ENCODE measurements at regions not wholly inside any gene's neighbourhood (a gene's known extent, or its start where the extent isn't known, plus 50 kb on each side); places are given as distances from the start of the nearest gene placed in this dataset.

DNA sequence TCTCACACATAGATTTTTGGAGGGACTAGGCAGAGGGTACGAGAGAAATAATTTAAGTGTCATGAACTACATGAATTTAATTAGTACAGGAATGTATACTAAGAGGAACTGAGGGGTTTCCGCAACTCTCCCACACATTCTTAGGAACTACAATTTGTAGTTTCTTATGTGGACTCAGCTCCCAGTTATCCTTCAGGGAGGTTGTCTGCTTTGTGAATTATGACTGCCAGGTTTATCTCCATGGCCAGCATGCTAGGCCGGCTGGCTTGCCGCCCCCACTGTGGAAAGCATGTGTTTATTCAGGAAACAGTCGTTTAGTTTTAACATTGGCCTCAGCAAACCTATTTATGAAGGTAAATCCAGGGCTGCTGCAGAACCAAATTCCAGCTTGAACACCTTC, 415.0 kb downstream of the KCTD16 start:
- TF ChIP-seq, protein P1, sequence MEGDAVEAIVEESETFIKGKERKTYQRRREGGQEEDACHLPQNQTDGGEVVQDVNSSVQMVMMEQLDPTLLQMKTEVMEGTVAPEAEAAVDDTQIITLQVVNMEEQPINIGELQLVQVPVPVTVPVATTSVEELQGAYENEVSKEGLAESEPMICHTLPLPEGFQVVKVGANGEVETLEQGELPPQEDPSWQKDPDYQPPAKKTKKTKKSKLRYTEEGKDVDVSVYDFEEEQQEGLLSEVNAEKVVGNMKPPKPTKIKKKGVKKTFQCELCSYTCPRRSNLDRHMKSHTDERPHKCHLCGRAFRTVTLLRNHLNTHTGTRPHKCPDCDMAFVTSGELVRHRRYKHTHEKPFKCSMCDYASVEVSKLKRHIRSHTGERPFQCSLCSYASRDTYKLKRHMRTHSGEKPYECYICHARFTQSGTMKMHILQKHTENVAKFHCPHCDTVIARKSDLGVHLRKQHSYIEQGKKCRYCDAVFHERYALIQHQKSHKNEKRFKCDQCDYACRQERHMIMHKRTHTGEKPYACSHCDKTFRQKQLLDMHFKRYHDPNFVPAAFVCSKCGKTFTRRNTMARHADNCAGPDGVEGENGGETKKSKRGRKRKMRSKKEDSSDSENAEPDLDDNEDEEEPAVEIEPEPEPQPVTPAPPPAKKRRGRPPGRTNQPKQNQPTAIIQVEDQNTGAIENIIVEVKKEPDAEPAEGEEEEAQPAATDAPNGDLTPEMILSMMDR (IDR thresholded peaks at IDR 0.05): no peak
- Mint-ChIP-seq H3K9me3 (no peaks in the 10 kb centered on the region), H3K27me3 (ENCODE audit: low read depth, poor library complexity) (peaks cover 3% of the 10 kb centered on the region), H3K36me3 (ENCODE audit: low read depth) (no peaks in the 10 kb centered on the region), H3K27ac (peak overlapping the region; percentile 57), H3K4me3 (no peak overlapping the region), H3K4me1 (peaks cover 17% of the 10 kb centered on the region)
- peak; percentile 11 for DNase-seq

DNA sequence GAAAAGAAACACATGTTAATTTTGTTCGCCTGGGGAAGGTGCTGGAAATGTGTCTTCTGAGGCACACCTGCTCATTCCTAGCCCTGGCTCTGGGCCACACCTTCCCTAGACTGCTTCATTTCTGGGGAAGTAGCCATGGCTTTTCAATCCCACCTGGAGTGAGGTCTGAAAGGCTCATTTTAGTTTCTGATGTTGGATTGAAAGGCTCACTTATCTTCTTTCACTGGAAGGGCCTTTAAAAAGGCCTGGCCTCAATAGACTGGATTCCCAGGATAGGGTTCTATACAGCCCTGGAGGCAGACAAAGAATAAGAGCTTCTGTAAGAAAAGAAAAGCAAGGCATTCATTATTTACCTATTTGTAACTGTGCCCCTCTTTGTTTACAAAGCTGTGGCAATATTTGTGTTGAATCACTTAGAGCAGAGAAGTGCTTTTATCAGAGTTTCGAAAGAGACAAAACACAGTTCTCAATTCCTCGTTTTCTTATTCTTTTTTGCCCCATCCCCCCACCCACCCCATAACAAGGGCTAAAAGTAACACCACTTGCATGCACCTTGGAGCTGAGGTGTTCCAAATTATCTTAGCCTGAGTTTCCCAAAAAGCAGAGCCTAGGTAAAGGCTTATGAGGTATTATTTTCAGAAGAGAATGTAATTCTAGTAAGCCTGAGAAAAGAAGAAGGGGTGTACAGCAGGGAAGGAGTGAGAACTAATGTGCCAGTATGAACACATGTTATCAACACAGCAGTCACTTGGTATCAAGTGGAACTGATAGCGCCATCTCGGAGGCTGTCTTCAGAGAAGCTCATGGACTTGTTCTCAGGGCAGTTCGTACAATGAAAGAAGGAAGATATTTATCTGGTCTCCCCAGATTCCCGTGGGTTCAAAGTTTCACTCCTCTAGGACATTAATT, 413.1 kb downstream of the KCTD16 start:
- Mint-ChIP-seq H3K27ac (no peak overlapping the region), H3K9me3 (no peaks in the 10 kb centered on the region), H3K4me3 (no peak overlapping the region), H3K36me3 (ENCODE audit: low read depth) (no peaks in the 10 kb centered on the region), H3K27me3 (ENCODE audit: low read depth, poor library complexity) (peaks cover 6% of the 10 kb centered on the region), H3K4me1 (peaks cover 17% of the 10 kb centered on the region)
- no peak for DNase-seq
- TF ChIP-seq, protein P1 (IDR thresholded peaks at IDR 0.05): no peak

- H3K27me3 Mint-ChIP-seq (ENCODE audit: low read depth, poor library complexity): peaks cover 6% of the 10 kb centered on the region
- H3K4me3 Mint-ChIP-seq: no peak overlapping the region
- no peaks in the 10 kb centered on the region for H3K9me3 Mint-ChIP-seq
- TF ChIP-seq, protein P1 (IDR thresholded peaks at IDR 0.05): no peak
- DNase-seq: no peak
- no peak overlapping the region for H3K27ac Mint-ChIP-seq
- peaks cover 17% of the 10 kb centered on the region for H3K4me1 Mint-ChIP-seq
- H3K36me3 Mint-ChIP-seq (ENCODE audit: low read depth): no peaks in the 10 kb centered on the region
These were observed 411.4 kb downstream of the KCTD16 start for GRCh38 chr5:144582066-144582465.

DNA sequence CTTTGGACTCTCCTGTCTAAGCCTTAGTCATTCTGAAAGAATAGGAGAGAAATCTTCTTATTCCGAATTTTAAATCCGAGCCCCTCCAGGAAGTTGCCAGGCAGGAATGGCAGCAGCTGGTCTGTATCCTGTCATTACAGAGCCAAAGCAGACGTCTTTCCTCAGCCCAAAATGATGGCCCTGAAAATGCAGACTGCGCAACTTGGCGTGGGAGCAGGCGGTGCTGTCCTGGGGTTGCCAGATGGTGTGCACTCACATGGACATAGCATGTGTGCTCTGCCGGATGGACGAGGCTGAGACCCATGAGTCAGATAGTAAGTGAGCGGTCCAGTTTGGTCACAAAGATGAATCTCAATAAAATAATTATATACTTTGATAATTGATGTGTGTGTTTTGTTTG, 410.4 kb downstream of the KCTD16 start:
- no peaks in the 10 kb centered on the region for H3K9me3 Mint-ChIP-seq
- peak overlapping the region; percentile 83 for H3K27ac Mint-ChIP-seq
- DNase-seq: no peak

DNA sequence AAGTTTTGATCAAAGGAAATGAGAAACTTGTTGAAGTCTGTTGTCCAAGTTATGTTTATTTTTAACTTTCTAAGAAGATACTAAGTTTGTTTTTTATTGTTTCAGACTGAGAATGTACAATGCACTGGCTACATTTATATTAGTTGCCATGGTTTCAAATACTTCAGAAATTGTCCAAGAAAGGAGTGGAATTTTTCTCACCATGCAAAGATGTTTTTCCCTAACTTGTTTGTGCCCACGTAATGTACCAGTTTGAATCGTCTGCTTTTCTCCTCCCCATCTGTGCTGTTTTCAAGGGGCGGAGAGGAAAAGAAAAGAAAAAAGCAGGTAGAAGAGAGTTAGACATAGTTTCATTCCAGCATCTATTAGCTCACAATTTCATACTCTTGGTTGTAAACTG, 407.0 kb downstream of the KCTD16 start:
- H3K27me3 Mint-ChIP-seq (ENCODE audit: low read depth, poor library complexity): peaks cover 6% of the 10 kb centered on the region
- H3K4me3 Mint-ChIP-seq: no peak overlapping the region
- H3K27ac Mint-ChIP-seq: no peak overlapping the region
- TF ChIP-seq, protein P1 (IDR thresholded peaks at IDR 0.05): no peak
- no peaks in the 10 kb centered on the region for H3K36me3 Mint-ChIP-seq (ENCODE audit: low read depth)
- no peaks in the 10 kb centered on the region for H3K4me1 Mint-ChIP-seq
- no peak for DNase-seq
- H3K9me3 Mint-ChIP-seq: peaks cover 5% of the 10 kb centered on the region

More for the DNA sequence above, 410.4 kb downstream of the KCTD16 start:
- H3K27me3 Mint-ChIP-seq (ENCODE audit: low read depth, poor library complexity): peaks cover 6% of the 10 kb centered on the region
- H3K4me3 Mint-ChIP-seq: no peak overlapping the region
- TF ChIP-seq, protein P1 (IDR thresholded peaks at IDR 0.05): no peak
- peaks cover 15% of the 10 kb centered on the region for H3K4me1 Mint-ChIP-seq
- H3K36me3 Mint-ChIP-seq (ENCODE audit: low read depth): no peaks in the 10 kb centered on the region

GRCh38 chr5:144575736-144576135, 405.1 kb downstream of the KCTD16 start:
- no peak overlapping the region for H3K27ac Mint-ChIP-seq
- DNase-seq: no peak
- no peaks in the 10 kb centered on the region for H3K36me3 Mint-ChIP-seq (ENCODE audit: low read depth)
- peaks cover 10% of the 10 kb centered on the region for H3K9me3 Mint-ChIP-seq
- no peaks in the 10 kb centered on the region for H3K4me1 Mint-ChIP-seq
- TF ChIP-seq, protein P1 (IDR thresholded peaks at IDR 0.05): no peak
- H3K4me3 Mint-ChIP-seq: no peak overlapping the region
- H3K27me3 Mint-ChIP-seq (ENCODE audit: low read depth, poor library complexity): peaks cover 5% of the 10 kb centered on the region
